Spinal cord (tissue), 9 donors: ENCODE measurements at regions not wholly inside any gene's neighbourhood (a gene's known extent, or its start where the extent isn't known, plus 50 kb on each side); places are given as distances from the start of the nearest gene placed in this dataset.
A peak's percentile ranks its signal among the peaks of the same experiment; 100 is the strongest.

Experiments used
- DNase-seq, 6 donors: peaks; one replicate each; pipeline versions ENCODE4 v3.0.0 to v3.0.0-alpha.2; 2013 to 2015; ENCODE audit warnings: low spot score in 6 of 6, low read depth in 4 of 6
- H3K27ac ChIP-seq: one replicate; pipeline ENCODE4 v1.5.1; 2013; ENCODE audit warnings: low read depth, low read length, control low read depth
- H3K27me3 ChIP-seq: one replicate; pipeline ENCODE4 v1.6.1; 2013; ENCODE audit warnings: low read length; ENCODE audit not compliant: control insufficient read depth, insufficient read depth
- H3K36me3 ChIP-seq: one replicate; pipeline ENCODE4 v1.6.1; 2013; ENCODE audit warnings: low read length; ENCODE audit not compliant: control insufficient read depth, insufficient read depth
- H3K4me1 ChIP-seq: one replicate; pipeline ENCODE4 v1.6.1; 2013; ENCODE audit warnings: low read length; ENCODE audit not compliant: control insufficient read depth, insufficient read depth
- H3K4me3 ChIP-seq: one replicate; pipeline ENCODE4 v1.5.1; 2013; ENCODE audit warnings: low read depth, low read length, control low read depth
- H3K9me3 ChIP-seq: one replicate; pipeline ENCODE4 v1.6.1; 2013; ENCODE audit warnings: low read length; ENCODE audit not compliant: control insufficient read depth, insufficient read depth
- WGBS: methylation state at CpG from one replicate; pipeline ENCODE4 v1.1.5; 2013; ENCODE audit warnings: missing lambda C conversion rate; ENCODE audit not compliant: insufficient coverage; 5-methylcytosine and 5-hydroxymethylcytosine counted together
- donor health status: healthy.

GRCh38 chr13:63938851-63939250 lies 2523.2 kb upstream of the PCDH20 start:
- no peak for DNase-seq
- no peak overlapping the region for H3K27ac ChIP-seq
- no peaks in the 10 kb centered on the region for H3K36me3 ChIP-seq
- no CpG with 5 or more reads among the region's 3 CpGs for WGBS
- no peaks in the 10 kb centered on the region for H3K27me3 ChIP-seq
- H3K4me1 ChIP-seq = no peaks in the 10 kb centered on the region
- no peak overlapping the region for H3K4me3 ChIP-seq
- no peaks in the 10 kb centered on the region for H3K9me3 ChIP-seq

- Histone ChIP-seq H3K27ac (no peak overlapping the region), H3K4me1 (no peaks in the 10 kb centered on the region), H3K27me3 (no peaks in the 10 kb centered on the region), H3K36me3 (no peaks in the 10 kb centered on the region), H3K9me3 (no peaks in the 10 kb centered on the region), H3K4me3 (no peak overlapping the region)
- peak; percentile 13 to 77 (median 30) for DNase-seq
- 33% methylated on average over 1 of the region's 10 CpGs for WGBS
Observed at GRCh38 chr13:63910511-63910910, 2494.9 kb upstream of the PCDH20 start.

GRCh38 chr13:63909726-63910375 lies 2494.2 kb upstream of the PCDH20 start:
- H3K4me3 ChIP-seq = no peak overlapping the region
- WGBS = 50% methylated on average over 1 of the region's 6 CpGs
- H3K27ac ChIP-seq = no peak overlapping the region
- H3K27me3 ChIP-seq = no peaks in the 10 kb centered on the region
- no peaks in the 10 kb centered on the region for H3K4me1 ChIP-seq
- peak in 1 of 6 donors; percentile 4 for DNase-seq
- no peaks in the 10 kb centered on the region for H3K36me3 ChIP-seq
- H3K9me3 ChIP-seq = no peaks in the 10 kb centered on the region

GRCh38 chr13:63902141-63902540 lies 2486.5 kb upstream of the PCDH20 start:
- Histone ChIP-seq H3K4me1 (no peaks in the 10 kb centered on the region), H3K4me3 (no peak overlapping the region), H3K9me3 (no peaks in the 10 kb centered on the region), H3K27me3 (no peaks in the 10 kb centered on the region), H3K27ac (no peak overlapping the region), H3K36me3 (no peaks in the 10 kb centered on the region)
- DNase-seq = no peak
- 94% methylated on average over 7 of the region's 9 CpGs for WGBS

GRCh38 chr13:63901630-63902029 lies 2486.0 kb upstream of the PCDH20 start:
- no peak for DNase-seq
- Histone ChIP-seq H3K9me3 (no peaks in the 10 kb centered on the region), H3K4me3 (no peak overlapping the region), H3K4me1 (no peaks in the 10 kb centered on the region), H3K27me3 (no peaks in the 10 kb centered on the region), H3K27ac (no peak overlapping the region), H3K36me3 (no peaks in the 10 kb centered on the region)
- no CpG with 5 or more reads among the region's 5 CpGs for WGBS

GRCh38 chr13:63900406-63900805 lies 2484.8 kb upstream of the PCDH20 start:
- DNase-seq = peak in 1 of 6 donors; percentile 20
- no peaks in the 10 kb centered on the region for H3K27me3 ChIP-seq
- no peak overlapping the region for H3K4me3 ChIP-seq
- H3K36me3 ChIP-seq = no peaks in the 10 kb centered on the region
- no peaks in the 10 kb centered on the region for H3K4me1 ChIP-seq
- WGBS = no CpG with 5 or more reads among the region's 1 CpG
- no peaks in the 10 kb centered on the region for H3K9me3 ChIP-seq
- H3K27ac ChIP-seq = no peak overlapping the region

GRCh38 chr13:63896321-63896720 lies 2480.7 kb upstream of the PCDH20 start:
- DNase-seq = peak in 1 of 6 donors; percentile 2
- H3K36me3 ChIP-seq = no peaks in the 10 kb centered on the region

GRCh38 chr13:63882052-63882451 lies 2466.4 kb upstream of the PCDH20 start:
- Histone ChIP-seq H3K27ac (no peak overlapping the region), H3K9me3 (peaks cover 3% of the 10 kb centered on the region), H3K27me3 (no peaks in the 10 kb centered on the region), H3K36me3 (no peaks in the 10 kb centered on the region), H3K4me3 (no peak overlapping the region), H3K4me1 (no peaks in the 10 kb centered on the region)
- 100% methylated on average over 1 of the region's 1 CpG for WGBS
- DNase-seq = no peak

More at GRCh38 chr13:63896321-63896720, 2480.7 kb upstream of the PCDH20 start:
- no peak overlapping the region for H3K27ac ChIP-seq
- H3K4me3 ChIP-seq = no peak overlapping the region
- no peaks in the 10 kb centered on the region for H3K27me3 ChIP-seq
- no peaks in the 10 kb centered on the region for H3K9me3 ChIP-seq
- H3K4me1 ChIP-seq = no peaks in the 10 kb centered on the region

- 83% methylated on average over 1 of the region's 3 CpGs for WGBS
- no peak overlapping the region for H3K4me3 ChIP-seq
- H3K36me3 ChIP-seq = no peaks in the 10 kb centered on the region
- no peaks in the 10 kb centered on the region for H3K27me3 ChIP-seq
- no peak overlapping the region for H3K27ac ChIP-seq
- H3K4me1 ChIP-seq = no peaks in the 10 kb centered on the region
- DNase-seq = no peak
- peaks cover 3% of the 10 kb centered on the region for H3K9me3 ChIP-seq
Observed at GRCh38 chr13:63880705-63881104, 2465.1 kb upstream of the PCDH20 start.

GRCh38 chr13:63873936-63874335 lies 2458.3 kb upstream of the PCDH20 start:
- Histone ChIP-seq H3K27ac (no peak overlapping the region), H3K36me3 (no peaks in the 10 kb centered on the region), H3K4me1 (no peaks in the 10 kb centered on the region), H3K9me3 (no peaks in the 10 kb centered on the region), H3K4me3 (no peak overlapping the region), H3K27me3 (no peaks in the 10 kb centered on the region)
- DNase-seq = no peak
- WGBS = no CpG with 5 or more reads among the region's 5 CpGs
